H9 (cell line): ENCODE measurements at regions not wholly inside any gene's neighbourhood (a gene's known extent, or its start where the extent isn't known, plus 50 kb on each side); places are given as distances from the start of the nearest gene placed in this dataset.

Source experiments
- DNase-seq: peaks from one replicate; pipeline ENCODE4 v3.0.0-alpha.2; 2017
- H2AFZ ChIP-seq: one replicate; pipeline ENCODE4 v1.6.1; 2013; ENCODE audit warnings: mild to moderate bottlenecking, low read length, control low read depth, moderate library complexity
- H2AK5ac ChIP-seq: 2 replicates; pipeline ENCODE4 v1.6.1; 2013; ENCODE audit warnings: low read length, control low read depth, mixed read lengths; ENCODE audit not compliant: insufficient read length
- H2BK120ac ChIP-seq: one replicate; pipeline ENCODE4 v1.6.1; 2013; ENCODE audit warnings: low read depth, mild to moderate bottlenecking, low read length, control low read depth, inconsistent platforms; ENCODE audit not compliant: poor library complexity, severe bottlenecking
- H2BK12ac ChIP-seq: 2 replicates; pipeline ENCODE4 v1.6.1; 2013; ENCODE audit warnings: low read length, control low read depth, mixed read lengths, low read depth; ENCODE audit not compliant: insufficient read length
- H2BK15ac ChIP-seq: 2 replicates; pipeline ENCODE4 v1.6.1; 2013; ENCODE audit warnings: low read depth, low read length, control low read depth
- H2BK20ac ChIP-seq: one replicate; pipeline ENCODE4 v1.6.1; 2013; ENCODE audit warnings: low read depth, mild to moderate bottlenecking, low read length, control low read depth, inconsistent platforms; ENCODE audit not compliant: poor library complexity, severe bottlenecking
- H2BK5ac ChIP-seq: 2 replicates; pipeline ENCODE4 v1.6.1; 2013; ENCODE audit warnings: low read length, control low read depth, mixed read lengths; ENCODE audit not compliant: insufficient read length
- H3K14ac ChIP-seq: 2 replicates; pipeline ENCODE4 v1.6.1; 2013; ENCODE audit warnings: low read length, control low read depth; ENCODE audit not compliant: insufficient read depth
- H3K18ac ChIP-seq: 2 replicates; pipeline ENCODE4 v1.6.1; 2013; ENCODE audit warnings: low read depth, mild to moderate bottlenecking, mixed read lengths, low read length, control low read depth; ENCODE audit not compliant: insufficient read length
- H3K23ac ChIP-seq: 2 replicates; pipeline ENCODE4 v1.6.1; 2013; ENCODE audit warnings: low read length, control low read depth, mixed read lengths, low read depth; ENCODE audit not compliant: insufficient read length
- H3K23me2 ChIP-seq: 2 replicates; pipeline ENCODE4 v1.6.1; 2013; ENCODE audit warnings: low read depth, mild to moderate bottlenecking, mixed read lengths, low read length, control low read depth; ENCODE audit not compliant: insufficient read length, poor library complexity, severe bottlenecking
- H3K27ac ChIP-seq: 2 replicates; pipeline ENCODE4 v1.5.1; 2013; ENCODE audit warnings: low read length, control low read depth, mixed read lengths, low read depth; ENCODE audit not compliant: insufficient read length
- H3K27me3 ChIP-seq: 2 replicates; pipeline ENCODE4 v1.6.1; 2013; ENCODE audit warnings: low read length, control low read depth, inconsistent platforms; ENCODE audit not compliant: insufficient read depth
- H3K4ac ChIP-seq: 2 replicates; pipeline ENCODE4 v1.6.1; 2013; ENCODE audit warnings: low read depth, mild to moderate bottlenecking, control low read depth, inconsistent platforms, low read length, moderate library complexity
- H3K4me1 ChIP-seq: 2 replicates; pipeline ENCODE4 v1.6.1; 2013; ENCODE audit warnings: low read length, control low read depth, inconsistent platforms; ENCODE audit not compliant: insufficient read depth
- H3K4me2 ChIP-seq: 2 replicates; pipeline ENCODE4 v1.6.1; 2013; ENCODE audit warnings: low read length, control low read depth, mixed read lengths; ENCODE audit not compliant: insufficient read length, insufficient read depth
- H3K56ac ChIP-seq: 2 replicates; pipeline ENCODE4 v1.6.1; 2013; ENCODE audit warnings: low read depth, mild to moderate bottlenecking, mixed read lengths, low read length, control low read depth; ENCODE audit not compliant: insufficient read length
- H3K79me1 ChIP-seq: 2 replicates; pipeline ENCODE4 v1.6.1; 2013; ENCODE audit warnings: low read depth, mild to moderate bottlenecking, moderate library complexity, low read length, control low read depth, inconsistent platforms; ENCODE audit not compliant: insufficient read depth, poor library complexity, severe bottlenecking
- H3K79me2 ChIP-seq: 2 replicates; pipeline ENCODE4 v1.6.1; 2013; ENCODE audit warnings: low read length, control low read depth, inconsistent platforms; ENCODE audit not compliant: insufficient read depth
- H3K9ac ChIP-seq: 2 replicates; pipeline ENCODE4 v1.6.1; 2013; ENCODE audit warnings: low read length, control low read depth, mixed read lengths; ENCODE audit not compliant: insufficient read length; ENCODE audit errors: extremely low read depth
- H3K9me3 ChIP-seq: one replicate; pipeline ENCODE4 v1.6.1; 2013; ENCODE audit warnings: low read depth, low read length, inconsistent platforms; ENCODE audit not compliant: control insufficient read depth
- H3T11ph ChIP-seq: one replicate; pipeline ENCODE4 v1.6.1; 2013; ENCODE audit warnings: mild to moderate bottlenecking, low read length, control low read depth, inconsistent platforms
- H4K20me1 ChIP-seq: one replicate; pipeline ENCODE4 v1.6.1; 2013; ENCODE audit not compliant: control insufficient read depth, insufficient read length, insufficient read depth
- H4K5ac ChIP-seq: 2 replicates; pipeline ENCODE4 v1.6.1; 2013; ENCODE audit warnings: low read depth, mild to moderate bottlenecking, mixed read lengths, low read length, control low read depth; ENCODE audit not compliant: insufficient read length
- H4K8ac ChIP-seq: replicated peaks from 2 replicates; pipeline ENCODE4 v1.6.1; 2013; ENCODE audit warnings: low read length, control low read depth, mixed read lengths, low read depth; ENCODE audit not compliant: insufficient read length
- H4K91ac ChIP-seq: 2 replicates; pipeline ENCODE4 v1.6.1; 2013; ENCODE audit warnings: low read depth, mild to moderate bottlenecking, moderate library complexity, mixed read lengths, low read length, control low read depth; ENCODE audit not compliant: insufficient read length
- H3K27ac Mint-ChIP-seq, 3 experiments: 2 replicates in 2 of 3; 3 replicates in 1 of 3; pipeline ENCODE4 v1.8.0; 2020 to 2021; ENCODE audit warnings: mixed read lengths in 3 of 3, mild to moderate bottlenecking in 1 of 3, moderate library complexity in 1 of 3
- H3K27me3 Mint-ChIP-seq: 2 replicates; pipeline ENCODE4 v1.8.0; 2021; ENCODE audit warnings: low read depth, mild to moderate bottlenecking, moderate library complexity, mixed read lengths
- H3K36me3 Mint-ChIP-seq, 3 experiments: 2 replicates in 2 of 3; 3 replicates in 1 of 3; pipeline ENCODE4 v1.8.0; 2020 to 2021; ENCODE audit warnings: low read depth in 3 of 3, mixed read lengths in 3 of 3; ENCODE audit not compliant: insufficient read depth in 1 of 3
- H3K4me1 Mint-ChIP-seq, 2 experiments: 2 replicates each; pipeline ENCODE4 v1.8.0; 2020; ENCODE audit warnings: mixed read lengths in 2 of 2
- H3K4me3 Mint-ChIP-seq, 2 experiments: 2 replicates in 1 of 2; 3 replicates in 1 of 2; pipeline ENCODE4 v1.8.0; 2020 to 2021; ENCODE audit warnings: mild to moderate bottlenecking in 2 of 2, mixed read lengths in 2 of 2, moderate library complexity in 1 of 2
- H3K9me3 Mint-ChIP-seq, 2 experiments: 2 replicates in 1 of 2; 3 replicates in 1 of 2; pipeline ENCODE4 v1.8.0; 2020; ENCODE audit warnings: mild to moderate bottlenecking in 2 of 2, mixed read lengths in 2 of 2, moderate library complexity in 1 of 2
- WGBS: extraction: QIAGEN DNeasy Blood & Tissue Kit; methylation state at CpG from one replicate; pipeline ENCODE4 v1.1.7; 2013; ENCODE audit warnings: missing lambda C conversion rate, low lambda C conversion rate, mixed read lengths; ENCODE audit not compliant: insufficient read length; ENCODE audit errors: extremely low coverage; 5-methylcytosine and 5-hydroxymethylcytosine counted together
- TF ChIP-seq, protein P1 (sequence below): fragments of 200-600 bp; sonication (generic); conservative IDR thresholded peaks from 3 replicates; pipeline ENCODE4 v1.8.0; 2021; ENCODE audit warnings: antibody characterized with exemption, mild to moderate bottlenecking

- Histone ChIP-seq H2BK20ac (no peak overlapping the region), H3K27me3 (no peaks in the 10 kb centered on the region), H2BK120ac (no peak overlapping the region), H3T11ph (no peak overlapping the region), H3K79me1 (no peaks in the 10 kb centered on the region), H2BK5ac (no peak overlapping the region), H3K4me2 (no peak overlapping the region), H3K14ac (no peak overlapping the region), H3K9me3 (no peaks in the 10 kb centered on the region), H4K20me1 (no peaks in the 10 kb centered on the region), H3K4me1 (no peaks in the 10 kb centered on the region), H3K4ac (no peak overlapping the region), H2AFZ (no peak overlapping the region), H4K8ac (no peak overlapping the region), H3K18ac (no peak overlapping the region), H3K56ac (no peak overlapping the region), H3K23me2 (no peaks in the 10 kb centered on the region), H2BK12ac (no peak overlapping the region), H3K79me2 (no peaks in the 10 kb centered on the region), H4K5ac (no peak overlapping the region), H4K91ac (no peak overlapping the region), H2BK15ac (no peak overlapping the region), H2AK5ac (no peak overlapping the region), H3K9ac (no peak overlapping the region), H3K23ac (no peak overlapping the region), H3K27ac (no peak overlapping the region)
- H3K27ac Mint-ChIP-seq: no peak overlapping the region
- DNase-seq: no peak
- H3K27me3 Mint-ChIP-seq: no peaks in the 10 kb centered on the region; the same call in 1 of the 2 replicates
- TF ChIP-seq, protein P1, sequence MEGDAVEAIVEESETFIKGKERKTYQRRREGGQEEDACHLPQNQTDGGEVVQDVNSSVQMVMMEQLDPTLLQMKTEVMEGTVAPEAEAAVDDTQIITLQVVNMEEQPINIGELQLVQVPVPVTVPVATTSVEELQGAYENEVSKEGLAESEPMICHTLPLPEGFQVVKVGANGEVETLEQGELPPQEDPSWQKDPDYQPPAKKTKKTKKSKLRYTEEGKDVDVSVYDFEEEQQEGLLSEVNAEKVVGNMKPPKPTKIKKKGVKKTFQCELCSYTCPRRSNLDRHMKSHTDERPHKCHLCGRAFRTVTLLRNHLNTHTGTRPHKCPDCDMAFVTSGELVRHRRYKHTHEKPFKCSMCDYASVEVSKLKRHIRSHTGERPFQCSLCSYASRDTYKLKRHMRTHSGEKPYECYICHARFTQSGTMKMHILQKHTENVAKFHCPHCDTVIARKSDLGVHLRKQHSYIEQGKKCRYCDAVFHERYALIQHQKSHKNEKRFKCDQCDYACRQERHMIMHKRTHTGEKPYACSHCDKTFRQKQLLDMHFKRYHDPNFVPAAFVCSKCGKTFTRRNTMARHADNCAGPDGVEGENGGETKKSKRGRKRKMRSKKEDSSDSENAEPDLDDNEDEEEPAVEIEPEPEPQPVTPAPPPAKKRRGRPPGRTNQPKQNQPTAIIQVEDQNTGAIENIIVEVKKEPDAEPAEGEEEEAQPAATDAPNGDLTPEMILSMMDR: no peak
- H3K4me3 Mint-ChIP-seq: no peak overlapping the region
- no peaks in the 10 kb centered on the region for H3K4me1 Mint-ChIP-seq
- WGBS: no CpG with 5 or more reads among the region's 12 CpGs
- no peaks in the 10 kb centered on the region; a peak in 1 of 7 replicates for H3K36me3 Mint-ChIP-seq
- peaks cover 0 to 3% of the 10 kb centered on the region in 2 experiments; a peak in 3 of 5 replicates for H3K9me3 Mint-ChIP-seq
These were observed 1016.0 kb downstream of the MCTP2 start for GRCh38 chr15:95247071-95247984.
